GM12878 (cell line): ENCODE measurements at regions not wholly inside any gene's neighbourhood (a gene's known extent, or its start where the extent isn't known, plus 50 kb on each side); places are given as distances from the start of the nearest gene placed in this dataset.

Experiments
- ATAC-seq: fragments of 200-7000 bp; cut with Tn5 transposase; 3 replicates; pipeline ENCODE4 v1.9.1; 2020; ENCODE audit warnings: mild to moderate bottlenecking, moderate library complexity
- BruUV-seq: library from RNA; stranded (reverse); fragments of 400-500 nt; replicated peaks from 2 replicates; lab custom pipeline; 2021; lab: Mats Ljungman, UMichigan
- CTCF ChIA-PET: fragments of 300-600 bp; sonication (Branson Sonifier 250); formaldehyde crosslinking; extraction: SDS; loops from one replicate; lab custom pipeline; 2021; ENCODE audit warnings: inconsistent platforms; lab: Yijun Ruan, JAX
- POLR2A ChIA-PET: fragments of 350-600 bp; formaldehyde crosslinking; extraction: SDS; loops from one replicate; lab custom pipeline; 2021; ENCODE audit warnings: inconsistent platforms; lab: Charles Lee
- RAD21 ChIA-PET: fragments of 300-600 bp; sonication (Branson Sonifier 250); formaldehyde crosslinking; loops from one replicate; lab custom pipeline; 2023; ENCODE audit warnings: antibody characterized with exemption; ENCODE audit not compliant: unreplicated experiment; lab: Charles Lee
- SMC1A ChIA-PET: fragments of 300-600 bp; sonication (Branson Sonifier 250); formaldehyde crosslinking; loops from one replicate; lab custom pipeline; 2023; ENCODE audit not compliant: unreplicated experiment, uncharacterized antibody; lab: Charles Lee
- DNase-seq: peaks from one replicate; pipeline ENCODE4 v3.0.0-alpha.2; 2011; ENCODE audit warnings: low read depth, low spot score
- FAIRE-seq: peaks from 3 replicates; lab custom pipeline; 2011; peaks lifted over from hg19 to GRCh38; lab: Jason Lieb, UNC
- H2AFZ ChIP-seq: 2 replicates; pipeline ENCODE4 v1.6.0; 2011; ENCODE audit warnings: low read depth, low read length, control low read depth; ENCODE audit not compliant: control insufficient read depth
- H3K27ac ChIP-seq: 2 replicates; pipeline ENCODE4 v1.5.1; 2011; ENCODE audit warnings: control low read depth; ENCODE audit not compliant: control insufficient read depth, insufficient read depth
- H3K27me3 ChIP-seq, 2 experiments: replicated peaks in 1 of 2; 2 replicates each; pipeline versions ENCODE4 v1.6.0 to v1.6.1; 2011; ENCODE audit warnings: low read length in 1 of 2; ENCODE audit not compliant: control insufficient read depth in 2 of 2, insufficient read depth in 2 of 2
- H3K36me3 ChIP-seq, 2 experiments: 2 replicates each; pipeline ENCODE4 v1.5.1; 2011; ENCODE audit warnings: low read length in 1 of 2; ENCODE audit not compliant: control insufficient read depth in 2 of 2, insufficient read depth in 2 of 2
- H3K4me1 ChIP-seq: 2 replicates; pipeline ENCODE4 v1.6.1; 2011; ENCODE audit warnings: mild to moderate bottlenecking, low read length, moderate library complexity, mixed read lengths; ENCODE audit not compliant: control insufficient read depth, insufficient read depth
- H3K4me2 ChIP-seq: 2 replicates; pipeline ENCODE4 v1.6.0; 2011; ENCODE audit warnings: control low read depth; ENCODE audit not compliant: control insufficient read depth, insufficient read depth
- H3K4me3 ChIP-seq: fragments of 200-600 bp; sonication (generic); 2 replicates; pipeline ENCODE4 v1.5.1; 2016
- H3K79me2 ChIP-seq: 2 replicates; pipeline ENCODE4 v1.6.0; 2011; ENCODE audit warnings: low read length; ENCODE audit not compliant: control insufficient read depth, insufficient read depth
- H3K9ac ChIP-seq: 2 replicates; pipeline ENCODE4 v1.8.0; 2011; ENCODE audit warnings: low read length, control low read depth, mixed read lengths; ENCODE audit not compliant: control insufficient read depth, insufficient read depth
- H3K9me3 ChIP-seq: replicated peaks from 3 replicates; pipeline ENCODE4 v1.5.1; 2011; ENCODE audit warnings: mild to moderate bottlenecking, low read length; ENCODE audit not compliant: control insufficient read depth, insufficient read depth
- H4K20me1 ChIP-seq: 2 replicates; pipeline ENCODE4 v1.6.0; 2011; ENCODE audit not compliant: control insufficient read depth, insufficient read depth
- HDAC6 ChIP-seq: fragments of 200-600 bp; sonication (generic); IDR thresholded peaks from one replicate; pipeline ENCODE4 v1.8.0; 2017; ENCODE audit warnings: antibody characterized with exemption; ENCODE audit not compliant: unreplicated experiment
- JUNB ChIP-seq: IDR thresholded peaks from 2 replicates; pipeline ENCODE4 v1.6.1; 2016; ENCODE audit warnings: antibody characterized with exemption, mild to moderate bottlenecking
- KLF5 ChIP-seq: fragments of 450-650 bp; IDR thresholded peaks from 2 replicates; pipeline ENCODE4 v1.6.1; 2014; ENCODE audit warnings: mild to moderate bottlenecking; ENCODE audit not compliant: partially characterized antibody
- MYC ChIP-seq: IDR thresholded peaks from 2 replicates; pipeline ENCODE4 v1.6.1; 2011; ENCODE audit warnings: mild to moderate bottlenecking, low read length, moderate library complexity, inconsistent platforms; ENCODE audit not compliant: insufficient read depth, insufficient replicate concordance, insufficient read length, severe bottlenecking
- NFIC ChIP-seq: IDR thresholded peaks from 2 replicates; pipeline ENCODE4 v1.6.1; 2012; ENCODE audit warnings: low read depth, mild to moderate bottlenecking, inconsistent platforms, low read length, moderate library complexity
- NFXL1 ChIP-seq: fragments of 450-650 bp; IDR thresholded peaks from 2 replicates; pipeline ENCODE4 v1.6.1; 2017; ENCODE audit warnings: antibody characterized with exemption, mild to moderate bottlenecking, borderline replicate concordance
- NR2C2 ChIP-seq: IDR thresholded peaks from 2 replicates; pipeline ENCODE4 v1.6.1; 2011; ENCODE audit warnings: borderline replicate concordance, low read depth; ENCODE audit not compliant: control insufficient read depth, insufficient read length
- POLR2AphosphoS2 ChIP-seq: IDR thresholded peaks from 2 replicates; pipeline ENCODE4 v1.6.1; 2011; ENCODE audit warnings: low read depth, mild to moderate bottlenecking, low read length, improper control_type of control experiment, moderate library complexity
- RFX5 ChIP-seq: IDR thresholded peaks from 2 replicates; pipeline ENCODE4 v1.6.1; 2011; ENCODE audit warnings: low read depth, low read length, improper control_type of control experiment
- SIN3A ChIP-seq: IDR thresholded peaks from 2 replicates; pipeline ENCODE4 v1.6.1; 2012; ENCODE audit warnings: low read depth, low read length, improper control_type of control experiment
- SPI1 ChIP-seq: IDR thresholded peaks from 2 replicates; pipeline ENCODE4 v1.6.1; 2011; ENCODE audit warnings: low read depth, mild to moderate bottlenecking, low read length, moderate library complexity, borderline replicate concordance; ENCODE audit not compliant: insufficient read depth
- STAT3 ChIP-seq: IDR thresholded peaks from 2 replicates; pipeline ENCODE4 v1.6.1; 2011; ENCODE audit warnings: low read depth, low read length, improper control_type of control experiment
- TCF7 ChIP-seq: IDR thresholded peaks from 2 replicates; pipeline ENCODE4 v1.6.1; 2014; ENCODE audit warnings: antibody characterized with exemption, borderline replicate concordance
- ZNF24 ChIP-seq: fragments of 450-650 bp; IDR thresholded peaks from 2 replicates; pipeline ENCODE4 v1.6.1; 2017; ENCODE audit warnings: antibody characterized with exemption, mild to moderate bottlenecking
- ZNF274 ChIP-seq: IDR thresholded peaks from one replicate; pipeline ENCODE4 v1.8.0; 2011; ENCODE audit not compliant: insufficient read length, insufficient read depth
- WGBS: methylation state at CpG from one replicate; pipeline ENCODE4 v1.1.6; 2016; ENCODE audit warnings: low lambda C conversion rate; ENCODE audit not compliant: insufficient replicate concordance, insufficient coverage; ENCODE audit errors: missing lambda C conversion rate; 5-methylcytosine and 5-hydroxymethylcytosine counted together
- in situ Hi-C: fragments of 300-500 bp; cut with MboI; formaldehyde crosslinking; loops from 9 replicates; pipeline ENCODE4 v1.14.3; 2018; ENCODE audit warnings: mixed read lengths
- intact Hi-C: fragments of 100-400 bp; cut with micrococcal nuclease; formaldehyde crosslinking; loops from one replicate; pipeline ENCODE4 v1.14.2; 2022; ENCODE audit not compliant: unreplicated experiment
- TF ChIP-seq, protein P1 (sequence below): fragments of 450-650 bp; IDR thresholded peaks from 2 replicates; pipeline ENCODE4 v1.6.1; 2017; ENCODE audit warnings: borderline replicate concordance
- TF ChIP-seq, protein P2 (sequence below): fragments of 150-350 bp; IDR thresholded peaks from 2 replicates; pipeline ENCODE4 v1.6.1; 2014; ENCODE audit warnings: mild to moderate bottlenecking, low read depth, low read length

DNA sequence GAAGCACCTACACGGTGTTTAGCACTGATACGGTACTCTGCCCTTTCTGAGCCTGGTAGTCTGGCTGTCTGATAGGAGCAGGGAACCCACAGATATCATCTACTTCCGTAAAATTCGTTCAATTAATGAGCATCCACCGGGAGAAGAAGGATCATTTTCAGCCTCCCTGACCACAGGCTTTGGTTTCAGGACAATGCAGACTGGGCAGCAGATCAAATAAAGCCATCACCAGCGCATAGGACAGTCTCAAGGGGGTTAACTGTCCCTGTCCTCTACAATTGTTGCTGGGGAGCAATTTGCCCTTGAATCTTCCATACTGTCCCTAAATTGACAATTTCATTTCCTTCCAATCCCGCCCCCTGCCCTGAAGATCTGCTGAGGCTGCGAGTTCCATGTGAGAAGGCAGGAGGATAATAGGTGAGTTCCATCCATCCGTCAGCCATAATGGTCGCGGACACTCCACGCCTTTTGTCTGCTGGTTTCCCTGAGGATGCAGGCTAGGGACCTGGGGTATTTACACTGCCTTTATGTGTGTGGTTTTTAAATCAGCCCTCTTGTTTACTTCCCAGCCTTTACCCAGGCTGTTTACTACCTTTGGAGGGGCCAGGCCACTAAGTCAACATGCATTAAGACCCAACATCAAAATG is 110.0 kb downstream of the MYCN start:
- H3K9me3 ChIP-seq: no peaks in the 10 kb centered on the region
- WGBS: 46% methylated on average over 12 of the region's 12 CpGs
- no peaks in the 10 kb centered on the region for H4K20me1 ChIP-seq
- H3K4me1 ChIP-seq: peaks cover 2% of the 10 kb centered on the region
- no peaks in the 10 kb centered on the region for H3K36me3 ChIP-seq
- intact Hi-C loops: no loop called here
- H3K9ac ChIP-seq: no peak overlapping the region
- ChIA-PET SMC1A (no interaction called here), RAD21 (no interaction called here), POLR2A (no interaction called here), CTCF (no interaction called here)
- in situ Hi-C loops: no loop called here
- H2AFZ ChIP-seq: no peak overlapping the region
- H3K4me3 ChIP-seq: no peak overlapping the region
- ATAC-seq (no peak), FAIRE-seq (no peak), DNase-seq (no peak)
- no peak overlapping the region for H3K4me2 ChIP-seq
- no peaks in the 10 kb centered on the region for H3K79me2 ChIP-seq
- H3K27ac ChIP-seq: no peak overlapping the region
- 0 out of 4 replicates have a peak, but pooled peaks cover 0 to 2% of the 10 kb centered on the region in 2 experiments for H3K27me3 ChIP-seq
- TF ChIP-seq POLR2AphosphoS2 (no peak), ZNF274 (no peak), SIN3A (no peak), STAT3 (no peak), SPI1 (no peak), NFXL1 (no peak), RFX5 (no peak), KLF5 (no peak), ZNF24 (no peak), HDAC6 (no peak), MYC (no peak), JUNB (no peak), NR2C2 (no peak), TCF7 (no peak), NFIC (no peak)
- TF ChIP-seq, protein P1, sequence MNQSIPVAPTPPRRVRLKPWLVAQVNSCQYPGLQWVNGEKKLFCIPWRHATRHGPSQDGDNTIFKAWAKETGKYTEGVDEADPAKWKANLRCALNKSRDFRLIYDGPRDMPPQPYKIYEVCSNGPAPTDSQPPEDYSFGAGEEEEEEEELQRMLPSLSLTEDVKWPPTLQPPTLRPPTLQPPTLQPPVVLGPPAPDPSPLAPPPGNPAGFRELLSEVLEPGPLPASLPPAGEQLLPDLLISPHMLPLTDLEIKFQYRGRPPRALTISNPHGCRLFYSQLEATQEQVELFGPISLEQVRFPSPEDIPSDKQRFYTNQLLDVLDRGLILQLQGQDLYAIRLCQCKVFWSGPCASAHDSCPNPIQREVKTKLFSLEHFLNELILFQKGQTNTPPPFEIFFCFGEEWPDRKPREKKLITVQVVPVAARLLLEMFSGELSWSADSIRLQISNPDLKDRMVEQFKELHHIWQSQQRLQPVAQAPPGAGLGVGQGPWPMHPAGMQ: no peak
- TF ChIP-seq, protein P2, sequence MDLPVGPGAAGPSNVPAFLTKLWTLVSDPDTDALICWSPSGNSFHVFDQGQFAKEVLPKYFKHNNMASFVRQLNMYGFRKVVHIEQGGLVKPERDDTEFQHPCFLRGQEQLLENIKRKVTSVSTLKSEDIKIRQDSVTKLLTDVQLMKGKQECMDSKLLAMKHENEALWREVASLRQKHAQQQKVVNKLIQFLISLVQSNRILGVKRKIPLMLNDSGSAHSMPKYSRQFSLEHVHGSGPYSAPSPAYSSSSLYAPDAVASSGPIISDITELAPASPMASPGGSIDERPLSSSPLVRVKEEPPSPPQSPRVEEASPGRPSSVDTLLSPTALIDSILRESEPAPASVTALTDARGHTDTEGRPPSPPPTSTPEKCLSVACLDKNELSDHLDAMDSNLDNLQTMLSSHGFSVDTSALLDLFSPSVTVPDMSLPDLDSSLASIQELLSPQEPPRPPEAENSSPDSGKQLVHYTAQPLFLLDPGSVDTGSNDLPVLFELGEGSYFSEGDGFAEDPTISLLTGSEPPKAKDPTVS: no peak
- no TSS peak for BruUV-seq
